MCF 10A (cell line): ENCODE measurements at regions not wholly inside any gene's neighbourhood (a gene's known extent, or its start where the extent isn't known, plus 50 kb on each side); places are given as distances from the start of the nearest gene placed in this dataset.
A peak's percentile ranks its signal among the peaks of the same experiment; 100 is the strongest.

Source experiments
- BruUV-seq: library from RNA; stranded (reverse); fragments of 400-500 nt; replicated peaks from 2 replicates; lab custom pipeline; 2021; lab: Mats Ljungman, UMichigan
- CTCF ChIA-PET: fragments of 300-600 bp; sonication (Branson Sonifier 250); formaldehyde crosslinking; extraction: SDS; loops from one replicate; lab custom pipeline; 2021; ENCODE audit warnings: antibody characterized with exemption, inconsistent platforms; lab: Yijun Ruan, JAX
- POLR2A ChIA-PET: fragments of 300-600, 350-650 bp; sonication (Branson Sonifier 250); formaldehyde crosslinking; extraction: SDS; loops from one replicate; lab custom pipeline; 2020; ENCODE audit warnings: antibody characterized with exemption, inconsistent platforms; lab: Yijun Ruan, JAX
- DNase-seq: peaks from one replicate; pipeline ENCODE4 v3.0.0-alpha.2; 2018; ENCODE audit not compliant: unreplicated experiment
- H3K27ac Mint-ChIP-seq: one replicate; pipeline ENCODE4 v1.8.0; 2022; ENCODE audit warnings: mild to moderate bottlenecking, low read depth, mixed read lengths; ENCODE audit not compliant: unreplicated experiment
- H3K27me3 Mint-ChIP-seq: one replicate; pipeline ENCODE4 v1.8.0; 2022; ENCODE audit warnings: mixed read lengths; ENCODE audit not compliant: insufficient read depth, unreplicated experiment
- H3K36me3 Mint-ChIP-seq: one replicate; pipeline ENCODE4 v1.8.0; 2022; ENCODE audit warnings: mild to moderate bottlenecking, moderate library complexity, mixed read lengths; ENCODE audit not compliant: insufficient read depth, unreplicated experiment
- H3K4me1 Mint-ChIP-seq: one replicate; pipeline ENCODE4 v1.8.0; 2022; ENCODE audit warnings: mixed read lengths; ENCODE audit not compliant: insufficient read depth, unreplicated experiment
- H3K4me3 Mint-ChIP-seq: one replicate; pipeline ENCODE4 v1.8.0; 2022; ENCODE audit warnings: mild to moderate bottlenecking, moderate library complexity, mixed read lengths; ENCODE audit not compliant: unreplicated experiment
- H3K9me3 Mint-ChIP-seq: one replicate; pipeline ENCODE4 v1.8.0; 2022; ENCODE audit warnings: mixed read lengths; ENCODE audit not compliant: unreplicated experiment
- CTCF ChIP-seq: fragments of 200-600 bp; IDR thresholded peaks from one replicate; pipeline ENCODE4 v1.8.0; 2022; ENCODE audit warnings: antibody characterized with exemption, mild to moderate bottlenecking; ENCODE audit not compliant: unreplicated experiment
- intact Hi-C: fragments of 100-400 bp; cut with micrococcal nuclease; formaldehyde crosslinking; loops from 2 replicates; pipeline ENCODE4 v1.14.1; 2022

- H3K9me3 Mint-ChIP-seq: no peaks in the 10 kb centered on the region
- H3K36me3 Mint-ChIP-seq: no peaks in the 10 kb centered on the region
- no peak overlapping the region for H3K27ac Mint-ChIP-seq
- no peaks in the 10 kb centered on the region for H3K27me3 Mint-ChIP-seq
- no peak overlapping the region for H3K4me3 Mint-ChIP-seq
- CTCF ChIA-PET: no interaction called here
- H3K4me1 Mint-ChIP-seq: peaks cover 9% of the 10 kb centered on the region
- no peak for DNase-seq
- no TSS peak for BruUV-seq
- no peak for TF ChIP-seq CTCF
- intact Hi-C loops: no loop called here
- POLR2A ChIA-PET: interaction anchor here (1.2 kb wide), 1 partner anchor 24 kb away, joined by 3 read pairs; no protein-coding TSS in a partner anchor
Observed at GRCh38 chr6:9977411-9977810, 437.5 kb downstream of the TFAP2A start.

GRCh38 chr6:9961646-9962045 is 453.2 kb downstream of the TFAP2A start:
- no peak for DNase-seq
- Mint-ChIP-seq H3K27ac (no peak overlapping the region), H3K4me3 (no peak overlapping the region), H3K9me3 (no peaks in the 10 kb centered on the region), H3K36me3 (no peaks in the 10 kb centered on the region), H3K4me1 (peaks cover 6% of the 10 kb centered on the region), H3K27me3 (no peaks in the 10 kb centered on the region)
- no peak for TF ChIP-seq CTCF
- ChIA-PET CTCF (interaction anchor here (0.6 kb wide), 1 partner anchor 549 kb away, joined by 3 read pairs; no protein-coding TSS in a partner anchor), POLR2A (no interaction called here)
- BruUV-seq: no TSS peak
- intact Hi-C loops: no loop called here

- ChIA-PET CTCF (no interaction called here), POLR2A (interaction anchor here (0.6 kb wide), 2 partner anchors 98 to 335 kb away, joined by 3 read pairs; no protein-coding TSS in a partner anchor)
- H3K36me3 Mint-ChIP-seq: no peaks in the 10 kb centered on the region
- H3K27me3 Mint-ChIP-seq: no peaks in the 10 kb centered on the region
- peaks cover 6% of the 10 kb centered on the region for H3K4me1 Mint-ChIP-seq
- no peak overlapping the region for H3K27ac Mint-ChIP-seq
- BruUV-seq: no TSS peak
- TF ChIP-seq CTCF: no peak
- H3K9me3 Mint-ChIP-seq: peaks cover 8% of the 10 kb centered on the region
- peak; percentile 6 for DNase-seq
- no peak overlapping the region for H3K4me3 Mint-ChIP-seq
- intact Hi-C loops: no loop called here
Observed at GRCh38 chr6:9957215-9957759, 457.6 kb downstream of the TFAP2A start.

GRCh38 chr6:9948678-9949077 is 466.2 kb downstream of the TFAP2A start:
- H3K4me1 Mint-ChIP-seq: no peaks in the 10 kb centered on the region
- BruUV-seq: no TSS peak
- intact Hi-C loops: no loop called here

More at GRCh38 chr6:9948678-9949077, 466.2 kb downstream of the TFAP2A start:
- no peak for DNase-seq
- no peaks in the 10 kb centered on the region for H3K9me3 Mint-ChIP-seq
- ChIA-PET POLR2A (no interaction called here), CTCF (interaction anchor here (0.6 kb wide), 1 partner anchor 939 kb away, joined by 3 read pairs; no protein-coding TSS in a partner anchor)
- no peak overlapping the region for H3K4me3 Mint-ChIP-seq
- no peaks in the 10 kb centered on the region for H3K36me3 Mint-ChIP-seq
- no peak for TF ChIP-seq CTCF
- no peaks in the 10 kb centered on the region for H3K27me3 Mint-ChIP-seq
- H3K27ac Mint-ChIP-seq: no peak overlapping the region
